K562 (cell line): ENCODE measurements at regions not wholly inside any gene's neighbourhood (a gene's known extent, or its start where the extent isn't known, plus 50 kb on each side); places are given as distances from the start of the nearest gene placed in this dataset.

ENCODE experiments used
- ATAC-seq: fragments of 200-7000 bp; cut with Tn5 transposase; 3 replicates; pipeline ENCODE4 v1.9.1; 2020; ENCODE audit warnings: moderate library complexity
- BruUV-seq: library from RNA; stranded (reverse); fragments of 400-500 nt; replicated peaks from 2 replicates; lab custom pipeline; 2021; lab: Mats Ljungman, UMichigan
- CTCF ChIA-PET: fragments of 300-600 bp; formaldehyde crosslinking; extraction: SDS; loops from one replicate; lab custom pipeline; 2021; ENCODE audit warnings: low intra/inter-chr PET ratio; lab: Yijun Ruan, JAX
- POLR2A ChIA-PET: fragments of 300-600, 350-650 bp; sonication (Branson Sonifier 250); formaldehyde crosslinking; extraction: SDS; loops from one replicate; lab custom pipeline; 2021; ENCODE audit warnings: antibody characterized with exemption, inconsistent platforms; lab: Yijun Ruan, JAX
- DNase-seq, 4 experiments: peaks; one replicate each; pipeline versions ENCODE4 v3.0.0 to v3.0.0-alpha.2; 2011 to 2018; ENCODE audit warnings: low spot score in 3 of 4, mixed read lengths in 3 of 4; ENCODE audit errors: extremely low read depth in 1 of 4
- FAIRE-seq: peaks from 2 replicates; lab custom pipeline; 2011; peaks lifted over from hg19 to GRCh38; lab: Jason Lieb, UNC
- H2AFZ ChIP-seq: 2 replicates; pipeline ENCODE4 v1.6.0; 2011; ENCODE audit warnings: low read depth, low read length, control low read depth, inconsistent platforms
- H3K27ac ChIP-seq: fragments of 200-600 bp; 3 replicates; pipeline ENCODE4 v1.8.0; 2011; ENCODE audit warnings: low read depth, mild to moderate bottlenecking, control low read depth, inconsistent platforms, low read length, moderate library complexity, mixed read lengths; ENCODE audit errors: extremely low read depth
- H3K27me3 ChIP-seq, 2 experiments: fragments of 300-600 bp in 1 of 2; 2 replicates in 1 of 2; 3 replicates in 1 of 2; pipeline versions ENCODE4 v1.6.0 to v1.8.0; 2011; ENCODE audit warnings: inconsistent platforms in 2 of 2, low read length in 2 of 2, mild to moderate bottlenecking in 1 of 2, mixed read lengths in 1 of 2, moderate library complexity in 1 of 2; ENCODE audit not compliant: control insufficient read depth in 2 of 2, insufficient read depth in 2 of 2
- H3K36me3 ChIP-seq: fragments of 300-600 bp; 3 replicates; pipeline ENCODE4 v1.8.0; 2011; ENCODE audit warnings: mild to moderate bottlenecking, low read length, inconsistent platforms; ENCODE audit not compliant: control insufficient read depth, insufficient read depth
- H3K4me1 ChIP-seq, 2 experiments: fragments of 200-600 bp in 1 of 2; replicated peaks in 1 of 2; 2 replicates in 1 of 2; 3 replicates in 1 of 2; pipeline versions ENCODE4 v1.5.1 to v1.8.0; 2011; ENCODE audit warnings: inconsistent platforms in 2 of 2, low read length in 2 of 2, mild to moderate bottlenecking in 1 of 2, mixed read lengths in 1 of 2, moderate library complexity in 1 of 2; ENCODE audit not compliant: control insufficient read depth in 2 of 2, insufficient read depth in 2 of 2
- H3K4me2 ChIP-seq: 2 replicates; pipeline ENCODE4 v1.6.1; 2011; ENCODE audit warnings: low read length, control low read depth, inconsistent platforms, mixed read lengths; ENCODE audit not compliant: insufficient read depth
- H3K4me3 ChIP-seq: fragments of 200-600 bp; sonication (generic), shearing (Covaris generic); 2 replicates; pipeline ENCODE4 v1.5.1; 2016; ENCODE audit warnings: control low read depth, inconsistent platforms
- H3K79me2 ChIP-seq: fragments of 200-600 bp; 3 replicates; pipeline ENCODE4 v1.8.0; 2011; ENCODE audit warnings: low read length, inconsistent platforms; ENCODE audit not compliant: control insufficient read depth, insufficient read depth
- H3K9ac ChIP-seq, 2 experiments: 2 replicates each; pipeline versions ENCODE4 v1.6.0 to v1.6.1; 2011; ENCODE audit warnings: low read depth in 2 of 2, low read length in 2 of 2, control low read depth in 1 of 2, inconsistent platforms in 1 of 2, mild to moderate bottlenecking in 1 of 2, mixed read lengths in 1 of 2; ENCODE audit not compliant: insufficient read depth in 1 of 2
- H3K9me1 ChIP-seq: one replicate; pipeline ENCODE4 v1.6.0; 2011; ENCODE audit warnings: inconsistent platforms, mild to moderate bottlenecking, low read length, moderate library complexity; ENCODE audit not compliant: control insufficient read depth, insufficient read depth
- H3K9me3 ChIP-seq: replicated peaks from 2 replicates; pipeline ENCODE4 v1.5.1; 2011; ENCODE audit warnings: low read depth, low read length, inconsistent platforms; ENCODE audit not compliant: control insufficient read depth, insufficient read depth
- H4K20me1 ChIP-seq: replicated peaks from 2 replicates; pipeline ENCODE4 v1.6.1; 2011; ENCODE audit warnings: low read length, inconsistent platforms, mixed read lengths; ENCODE audit not compliant: control insufficient read depth, insufficient read depth
- BCL6 ChIP-seq: fragments of 250-450 bp; sonication (Bioruptor Pico); IDR thresholded peaks from 2 replicates; pipeline ENCODE4 v1.4.0; 2020
- CBFB ChIP-seq: sonication (generic); formaldehyde crosslinking; IDR thresholded peaks from 2 replicates; pipeline ENCODE4 v1.4.0; 2020; ENCODE audit warnings: mild to moderate bottlenecking, missing genetic modification reagents
- FOXA3 ChIP-seq, 2 experiments: fragments of 450-650 bp in 1 of 2; sonication (generic) in 1 of 2; formaldehyde crosslinking; IDR thresholded peaks in 1 of 2; conservative IDR thresholded peaks in 1 of 2; 2 replicates each; pipeline versions ENCODE4 v1.4.0 to v1.8.0; 2020 to 2022; ENCODE audit warnings: mild to moderate bottlenecking in 2 of 2, missing genetic modification reagents in 1 of 2
- ID3 ChIP-seq, 2 experiments: fragments of 250-450 bp in 1 of 2; fragments of 450-650 bp in 1 of 2; sonication (Bioruptor Pico) in 1 of 2; IDR thresholded peaks; 2 replicates each; pipeline versions ENCODE4 v1.6.1 to v1.8.0; 2016 to 2021; ENCODE audit warnings: mild to moderate bottlenecking in 2 of 2, moderate library complexity in 2 of 2, missing compliant biosample characterization in 1 of 2, missing genetic modification characterization in 1 of 2
- IRF1 ChIP-seq: sonication (generic); formaldehyde crosslinking; IDR thresholded peaks from 2 replicates; pipeline ENCODE4 v1.8.0; 2022; ENCODE audit warnings: missing genetic modification reagents, mild to moderate bottlenecking, borderline replicate concordance
- MAFG ChIP-seq: fragments of 450-650 bp; conservative IDR thresholded peaks from 2 replicates; pipeline ENCODE4 v1.6.1; 2016; ENCODE audit warnings: missing genetic modification characterization, missing compliant biosample characterization
- NKRF ChIP-seq: fragments of 450-650 bp; IDR thresholded peaks from 2 replicates; pipeline ENCODE4 v1.6.1; 2016; ENCODE audit warnings: borderline replicate concordance
- SRSF3 ChIP-seq: fragments of 200-400 bp; formaldehyde crosslinking; IDR thresholded peaks from 2 replicates; pipeline ENCODE4 v1.6.1; 2016; ENCODE audit warnings: mild to moderate bottlenecking, low read length, moderate library complexity; ENCODE audit not compliant: insufficient read depth
- TCF7L2 ChIP-seq: fragments of 150-350 bp; IDR thresholded peaks from 2 replicates; pipeline ENCODE4 v1.6.1; 2016; ENCODE audit warnings: low read depth, mild to moderate bottlenecking, low read length, moderate library complexity
- TOE1 ChIP-seq, 2 experiments: fragments of 450-650 bp in 1 of 2; sonication (generic) in 1 of 2; formaldehyde crosslinking in 1 of 2; IDR thresholded peaks; 2 replicates each; pipeline versions ENCODE4 v1.7.1 to v1.8.0; 2016 to 2022; ENCODE audit warnings: borderline replicate concordance in 2 of 2, mild to moderate bottlenecking in 2 of 2, antibody characterized with exemption in 1 of 2, inconsistent platforms in 1 of 2, low read depth in 1 of 2, missing genetic modification reagents in 1 of 2, moderate library complexity in 1 of 2
- ZNF561 ChIP-seq: fragments of 450-650 bp; formaldehyde crosslinking; conservative IDR thresholded peaks from 2 replicates; pipeline ENCODE4 v1.4.0; 2020; ENCODE audit warnings: mild to moderate bottlenecking, moderate library complexity
- ZSCAN32 ChIP-seq: fragments of 450-650 bp; formaldehyde crosslinking; IDR thresholded peaks from 2 replicates; pipeline ENCODE4 v1.4.0; 2020; ENCODE audit warnings: mild to moderate bottlenecking, moderate library complexity
- whole genome bisulfite sequencing: fragments of 100-300 bp; shearing (Covaris generic); methylation state at CpG from one replicate; pipeline ENCODE4 v1.1.6; 2016; ENCODE audit warnings: low coverage, mixed read lengths; ENCODE audit not compliant: insufficient coverage; ENCODE audit errors: missing lambda C conversion rate; 5-methylcytosine and 5-hydroxymethylcytosine counted together
- in situ Hi-C: fragments of 300-500 bp; cut with MboI; formaldehyde crosslinking; loops from 4 replicates; pipeline ENCODE4 v1.15.0; 2018; ENCODE audit warnings: inconsistent platforms, mixed read lengths
- intact Hi-C: fragments of 100-400 bp; cut with micrococcal nuclease; formaldehyde crosslinking; loops from 2 replicates; pipeline ENCODE4 v1.14.2; 2022

- Histone ChIP-seq H3K9ac (no peak overlapping the region), H3K4me1 (no peaks in the 10 kb centered on the region), H3K9me3 (no peaks in the 10 kb centered on the region), H3K79me2 (no peaks in the 10 kb centered on the region), H3K36me3 (no peaks in the 10 kb centered on the region), H4K20me1 (no peaks in the 10 kb centered on the region), H2AFZ (no peak overlapping the region), H3K27me3 (no peaks in the 10 kb centered on the region), H3K4me2 (no peak overlapping the region), H3K9me1 (no peaks in the 10 kb centered on the region), H3K4me3 (no peak overlapping the region), H3K27ac (no peak overlapping the region)
- CTCF ChIA-PET = no interaction called here
- WGBS = 0% methylated on average over 3 of the region's 3 CpGs
- DNase-seq (no peak), ATAC-seq (no peak), FAIRE-seq (no peak)
- POLR2A ChIA-PET = no interaction called here
- TF ChIP-seq ID3 (CRISPR knock-in tag; IDR thresholded peaks at IDR 0.05) = no peak
- TF ChIP-seq ID3 (tag; IDR thresholded peaks at IDR 0.05) = no peak
- no TSS peak for BruUV-seq
- in situ Hi-C loops (no loop called here), intact Hi-C loops (no loop called here)
Measured at GRCh38 chr4:138348055-138348454, 105.9 kb upstream of the SLC7A11 start.

- no peak for ATAC-seq
- Histone ChIP-seq H3K27ac (no peak overlapping the region), H3K79me2 (no peaks in the 10 kb centered on the region), H3K36me3 (no peaks in the 10 kb centered on the region), H4K20me1 (no peaks in the 10 kb centered on the region), H3K4me3 (no peak overlapping the region), H3K9me3 (no peaks in the 10 kb centered on the region), H3K4me1 (no peaks in the 10 kb centered on the region), H3K27me3 (no peaks in the 10 kb centered on the region), H2AFZ (no peak overlapping the region), H3K9me1 (no peaks in the 10 kb centered on the region), H3K4me2 (no peak overlapping the region), H3K9ac (no peak overlapping the region)
- in situ Hi-C loops (no loop called here), intact Hi-C loops (no loop called here)
- ChIA-PET POLR2A (no interaction called here), CTCF (no interaction called here)
- FAIRE-seq = no peak
- BruUV-seq = no TSS peak
- no peak for DNase-seq
- no peak for TF ChIP-seq BCL6 (CRISPR knock-in tag)
- TF ChIP-seq MAFG (tag) = no peak
- TF ChIP-seq TCF7L2 = no peak
- no peak for TF ChIP-seq NKRF
- no peak for TF ChIP-seq SRSF3
- TF ChIP-seq FOXA3 (CRISPR knock-in tag; conservative IDR thresholded peaks at IDR 0.05 in 1 of 2, IDR thresholded peaks at IDR 0.05 in 1 of 2) = no peak
- TF ChIP-seq CBFB (CRISPR knock-in tag) = no peak
- no peak for TF ChIP-seq TOE1 (IDR thresholded peaks at IDR 0.05; ENCODE audit: borderline replicate concordance)
- TF ChIP-seq TOE1 (CRISPR knock-in tag; IDR thresholded peaks at IDR 0.05; ENCODE audit: borderline replicate concordance, low read depth) = no peak
- no peak for TF ChIP-seq ZSCAN32
- TF ChIP-seq IRF1 (CRISPR knock-in tag) = no peak
- no peak for TF ChIP-seq ZNF561
Measured at GRCh38 chr4:138347561-138347960, 105.4 kb upstream of the SLC7A11 start.
